GM18519 (cell line): ENCODE measurements at regions not wholly inside any gene's neighbourhood (a gene's known extent, or its start where the extent isn't known, plus 50 kb on each side); places are given as distances from the start of the nearest gene placed in this dataset.

Experiments used
- ATAC-seq: cut with Tn5 transposase; IDR thresholded peaks from one replicate; pipeline ENCODE4 v1.9.1; 2021; ENCODE audit warnings: mild to moderate bottlenecking, moderate library complexity; ENCODE audit not compliant: unreplicated experiment, low FRiP score

DNA sequence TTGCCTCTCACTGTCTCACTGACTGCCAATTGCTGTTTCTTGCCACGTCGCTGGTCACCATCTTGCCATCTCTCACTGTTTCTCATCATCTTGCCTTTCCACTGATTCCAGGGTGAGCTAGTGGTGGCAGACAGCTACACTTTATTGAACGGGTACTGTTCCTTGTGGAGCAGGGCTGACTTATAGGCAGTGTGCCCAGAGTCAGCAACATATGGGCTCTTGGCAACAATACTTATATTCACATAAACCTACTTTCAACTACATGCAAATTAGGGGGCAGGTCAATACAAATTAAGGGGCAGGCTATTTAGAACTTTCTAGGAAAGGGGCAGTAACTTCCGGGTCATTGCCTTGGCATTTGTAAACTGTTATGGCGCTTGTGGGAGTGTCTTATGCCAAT is 186.2 kb upstream of the SYNDIG1 start:
- ATAC-seq, result no peak

DNA sequence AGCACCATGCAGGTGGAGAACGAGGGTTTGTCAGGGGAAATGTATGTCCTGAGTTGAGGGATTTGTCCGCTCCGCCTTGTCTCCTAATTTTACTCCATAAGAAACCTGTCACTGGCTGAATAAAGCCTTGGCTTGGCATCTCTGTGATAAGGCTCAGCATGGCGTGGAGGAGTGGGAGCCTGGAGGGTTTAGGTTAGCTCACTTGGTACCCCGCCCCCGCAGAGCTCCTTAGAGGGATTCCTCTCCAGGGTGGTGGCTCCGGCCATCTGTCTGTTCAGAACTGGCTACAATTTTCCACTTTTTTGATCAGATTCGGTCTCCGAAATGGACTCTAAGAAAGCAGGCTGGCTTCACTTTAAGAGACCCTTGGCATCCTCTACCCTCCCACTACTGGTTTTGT is 192.2 kb upstream of the SYNDIG1 start:
- ATAC-seq, result no peak

GRCh38 chr20:24275946-24276705 is 193.3 kb upstream of the SYNDIG1 start:
- ATAC-seq, result no peak

GRCh38 chr20:24273251-24273650 is 196.2 kb upstream of the SYNDIG1 start:
- ATAC-seq, result no peak

DNA sequence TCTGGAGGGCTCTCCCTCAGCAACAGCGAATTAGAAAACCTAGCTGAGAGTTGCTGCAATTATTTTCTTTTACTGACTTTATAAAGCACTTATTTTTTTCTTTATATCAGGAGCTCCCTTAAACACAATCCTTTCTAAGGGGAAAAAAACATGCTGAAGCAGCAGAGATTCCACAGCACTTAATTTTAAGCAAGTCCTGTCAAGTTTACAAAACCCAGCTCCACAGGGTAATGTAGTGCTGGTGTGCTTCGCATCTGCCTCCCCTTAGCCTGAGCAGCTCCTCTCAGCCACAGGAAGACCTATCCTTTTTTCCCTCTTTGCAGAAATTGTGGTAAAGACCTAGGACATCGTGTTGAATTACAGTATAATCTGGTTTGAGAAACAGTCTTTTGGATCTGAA is 208.1 kb upstream of the SYNDIG1 start:
- no peak for ATAC-seq

DNA sequence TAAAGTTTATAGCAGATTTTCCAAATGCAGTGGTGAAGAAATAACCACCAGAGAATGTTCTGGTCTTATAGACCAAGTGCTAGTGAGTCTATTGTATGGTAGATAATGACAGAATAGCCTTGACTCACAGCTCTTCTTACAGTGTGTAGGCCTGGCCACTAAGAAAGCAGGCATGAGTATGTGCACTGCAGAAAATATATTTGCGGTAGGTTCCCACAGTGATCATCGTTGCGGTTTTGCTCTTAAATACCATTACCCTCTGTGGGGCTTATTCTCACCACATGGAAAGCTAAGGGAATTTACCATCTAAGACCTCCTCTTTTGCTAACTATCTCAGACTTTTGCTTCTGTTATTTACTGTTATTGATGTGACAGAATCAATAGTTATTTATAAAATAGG is 212.3 kb upstream of the SYNDIG1 start:
- no peak for ATAC-seq

DNA sequence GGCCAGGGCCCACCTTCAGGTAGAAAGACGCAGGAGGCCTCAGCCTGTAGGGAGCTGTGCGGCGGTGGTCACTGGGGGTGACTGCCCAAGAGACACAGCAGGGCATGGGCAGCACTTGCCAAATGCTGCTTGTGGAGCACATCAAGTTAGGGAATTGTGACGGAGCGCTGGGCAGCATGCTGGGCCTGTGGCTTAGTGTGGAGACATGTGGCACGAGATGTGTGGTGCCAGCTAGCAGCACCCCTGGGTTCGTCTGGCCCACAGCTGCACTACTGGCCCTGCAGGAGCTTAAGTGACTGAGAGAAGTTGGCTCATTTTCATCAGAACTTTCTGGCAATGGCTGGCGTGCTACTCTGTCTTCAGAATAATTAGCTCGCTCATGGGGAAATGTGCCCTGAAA is 213.1 kb upstream of the SYNDIG1 start:
- no peak for ATAC-seq

GRCh38 chr20:24254480-24254879 is 214.9 kb upstream of the SYNDIG1 start:
- no peak for ATAC-seq

DNA sequence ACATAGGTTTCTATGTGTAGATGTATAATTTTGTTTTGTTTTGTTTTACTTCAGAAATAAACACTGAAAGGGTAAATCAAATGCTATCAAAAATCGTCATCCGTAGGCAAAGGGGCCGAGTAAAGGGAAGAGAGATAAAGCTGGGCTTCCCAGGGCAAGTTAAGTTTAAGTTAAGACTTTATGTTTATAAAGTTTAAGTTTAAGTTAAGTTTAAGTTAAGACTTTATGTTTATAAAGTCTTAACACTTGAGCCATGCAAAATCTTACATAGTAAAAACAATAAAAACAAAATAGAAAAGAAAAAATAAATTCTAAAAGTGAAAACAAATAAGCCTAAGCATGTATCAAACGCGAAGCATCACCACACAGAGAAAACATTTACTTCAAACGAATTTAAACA is 216.1 kb upstream of the SYNDIG1 start:
- ATAC-seq, result no peak

DNA sequence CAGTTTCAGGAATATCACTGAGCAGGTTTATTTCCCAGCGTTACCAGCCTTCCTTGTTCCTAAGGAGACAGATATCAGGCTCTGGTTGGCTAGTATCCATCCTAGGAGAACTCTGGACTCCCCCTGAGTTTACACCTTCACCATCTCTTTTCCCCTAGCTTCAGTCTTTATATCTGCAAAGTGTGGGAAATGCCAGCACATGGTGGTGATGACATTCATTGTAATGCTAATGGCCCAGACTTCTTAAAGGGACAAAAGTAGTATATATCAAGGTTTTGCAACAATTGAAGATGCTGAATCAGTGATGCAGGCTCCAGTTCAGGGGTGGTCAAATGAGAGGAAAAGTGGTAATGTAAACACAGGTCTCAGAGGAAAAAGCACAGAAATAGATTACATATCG is 224.3 kb upstream of the SYNDIG1 start:
- ATAC-seq, result no peak

GRCh38 chr20:24242763-24243162 is 226.7 kb upstream of the SYNDIG1 start:
- no peak for ATAC-seq

- no peak for ATAC-seq
Measured at GRCh38 chr20:24241466-24241865, 228.0 kb upstream of the SYNDIG1 start.

DNA sequence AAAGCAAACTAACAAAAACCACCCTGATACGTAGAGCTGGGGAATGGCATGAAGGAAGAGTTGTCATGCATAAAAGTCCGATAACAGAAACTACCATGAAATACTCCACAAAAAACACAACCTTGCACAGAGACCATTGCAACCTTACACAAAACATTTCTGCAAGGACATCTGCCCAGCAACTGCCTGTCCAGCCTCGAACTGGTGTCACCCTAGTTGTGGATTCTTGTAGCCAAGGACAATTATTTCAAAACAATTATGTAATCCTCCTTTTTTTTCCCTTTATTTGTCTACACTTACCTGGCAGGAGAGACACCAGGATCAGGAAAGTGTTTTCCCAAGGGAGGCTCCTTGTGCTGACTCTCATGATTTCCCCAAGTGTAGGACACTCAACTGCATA is 232.5 kb upstream of the SYNDIG1 start:
- ATAC-seq, result no peak

GRCh38 chr20:24236201-24236600 is 233.2 kb upstream of the SYNDIG1 start:
- ATAC-seq, result no peak

DNA sequence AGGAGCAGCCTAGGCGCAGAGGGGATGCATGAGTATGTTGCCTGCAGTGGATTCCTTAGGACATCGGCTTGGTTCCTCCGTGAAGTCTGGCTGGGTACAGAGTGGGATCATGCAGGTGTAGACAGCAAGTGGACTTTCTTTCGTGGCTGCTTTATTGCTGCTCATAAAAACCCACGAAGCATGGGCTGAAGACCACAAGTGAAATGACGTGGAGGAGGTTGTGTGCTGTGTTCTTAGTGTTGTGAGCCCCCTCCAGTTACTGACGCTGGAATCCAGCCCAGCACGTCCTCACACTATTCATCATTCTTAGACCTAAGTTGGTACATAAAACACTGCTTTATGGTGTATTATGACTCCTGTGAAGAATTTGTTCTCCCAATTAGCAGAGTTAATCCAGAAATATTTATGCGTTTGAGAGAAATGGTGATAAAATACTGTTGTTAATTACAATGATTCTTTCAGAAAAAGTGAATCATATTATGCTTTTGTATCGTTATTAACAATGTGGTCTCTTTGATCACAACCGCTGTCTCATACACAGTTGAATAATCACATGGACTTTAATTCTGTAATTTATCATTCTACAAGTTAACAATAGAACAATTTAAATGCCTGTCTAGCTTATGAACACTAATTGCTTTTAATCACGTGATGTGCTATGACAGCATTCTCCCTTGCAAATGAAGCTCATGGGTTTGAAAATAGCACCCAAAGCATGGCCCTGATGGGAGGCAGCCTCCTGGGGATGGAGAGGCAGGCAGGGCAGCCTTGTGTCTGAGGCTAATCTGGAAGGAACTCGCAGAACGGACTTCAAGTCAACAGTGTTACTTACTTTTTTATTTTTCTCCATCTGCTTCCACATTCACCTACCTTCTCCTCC is 233.9 kb upstream of the SYNDIG1 start:
- no peak for ATAC-seq

DNA sequence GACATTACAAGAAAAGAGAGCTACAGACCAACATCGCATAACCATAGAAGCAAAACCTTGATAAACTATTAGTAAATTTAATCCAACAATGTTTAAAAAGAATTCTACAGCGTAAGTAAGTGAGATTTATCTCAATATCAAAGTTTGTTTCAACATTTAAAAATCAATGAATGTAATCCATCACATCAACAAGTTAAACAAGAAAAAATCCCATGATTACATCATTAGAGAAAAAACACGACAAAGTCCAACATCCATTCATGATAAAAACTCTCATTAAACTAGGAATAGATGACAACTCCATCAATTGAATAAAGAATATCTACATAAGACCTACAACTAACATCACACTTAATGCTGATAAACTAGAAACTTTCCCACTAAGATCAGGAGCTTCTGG is 239.0 kb upstream of the GGTLC1 start:
- no peak for ATAC-seq

DNA sequence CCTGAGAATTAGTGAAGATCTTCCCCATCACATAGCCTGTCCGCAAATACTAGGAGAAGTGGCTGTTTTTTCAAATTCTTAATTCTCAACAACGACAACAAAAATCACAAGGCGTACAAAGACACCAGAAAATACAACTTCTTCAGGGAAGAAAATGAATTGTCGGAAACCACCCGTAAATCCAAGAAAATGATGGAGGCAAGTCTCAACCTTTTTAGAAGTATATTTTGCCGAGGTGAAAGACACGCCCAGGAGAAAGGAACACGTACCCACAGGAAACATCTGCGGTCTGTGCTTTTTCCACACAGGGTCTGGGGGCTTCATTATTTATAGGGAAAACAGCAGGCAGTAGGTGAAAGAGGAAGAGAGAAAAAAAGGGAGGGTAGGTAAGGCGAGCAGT is 223.9 kb upstream of the GGTLC1 start:
- ATAC-seq, result no peak

DNA sequence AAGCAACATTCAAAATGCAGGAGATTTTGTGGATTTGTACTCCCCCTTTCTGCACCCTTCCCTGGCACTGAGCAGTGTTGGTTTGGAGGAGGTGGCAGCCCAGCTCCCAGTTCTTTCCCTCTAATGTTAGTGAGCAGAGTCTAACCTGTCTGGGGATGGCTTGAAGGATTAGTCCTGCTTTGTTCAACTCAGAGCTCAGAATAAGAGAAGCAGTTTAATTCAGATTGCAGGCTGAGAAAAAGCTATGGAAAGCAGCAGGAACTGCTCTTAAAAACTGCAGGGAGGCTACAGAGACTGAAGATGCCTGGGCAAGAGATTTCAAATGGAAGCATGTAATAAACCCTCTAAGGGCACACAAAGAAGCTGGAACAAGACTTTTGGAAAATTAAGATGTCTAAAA is 223.4 kb upstream of the GGTLC1 start:
- ATAC-seq, result no peak

GRCh38 chr20:24210356-24210755 is 221.8 kb upstream of the GGTLC1 start:
- ATAC-seq, result no peak

- no peak for ATAC-seq
Measured at GRCh38 chr20:24208652-24209051, 220.1 kb upstream of the GGTLC1 start.

DNA sequence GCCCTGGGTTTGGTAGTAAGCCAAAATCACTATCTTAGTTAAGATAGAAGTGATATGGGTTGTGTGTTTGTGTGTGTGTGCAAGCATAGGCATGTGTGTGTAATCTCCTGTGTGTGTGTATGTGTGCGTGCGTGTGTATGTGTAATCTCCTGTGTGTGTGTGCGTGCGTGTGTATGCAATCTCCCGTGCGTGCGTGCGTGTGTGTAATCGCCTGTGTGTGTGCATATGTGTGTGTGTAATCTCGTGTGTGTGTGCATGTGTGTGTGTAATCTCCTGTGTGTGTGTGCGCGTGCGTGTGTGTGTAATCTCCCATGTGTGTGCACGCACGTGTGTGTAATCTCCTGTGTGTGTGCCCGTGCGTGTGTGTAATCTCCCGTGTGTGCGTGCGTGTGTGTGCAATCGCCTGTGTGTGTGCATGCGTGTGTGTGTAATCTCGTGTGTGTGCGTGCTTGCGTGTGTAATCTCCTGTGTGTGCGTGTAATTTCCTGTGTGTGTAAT is 219.3 kb upstream of the GGTLC1 start:
- ATAC-seq, result no peak

DNA sequence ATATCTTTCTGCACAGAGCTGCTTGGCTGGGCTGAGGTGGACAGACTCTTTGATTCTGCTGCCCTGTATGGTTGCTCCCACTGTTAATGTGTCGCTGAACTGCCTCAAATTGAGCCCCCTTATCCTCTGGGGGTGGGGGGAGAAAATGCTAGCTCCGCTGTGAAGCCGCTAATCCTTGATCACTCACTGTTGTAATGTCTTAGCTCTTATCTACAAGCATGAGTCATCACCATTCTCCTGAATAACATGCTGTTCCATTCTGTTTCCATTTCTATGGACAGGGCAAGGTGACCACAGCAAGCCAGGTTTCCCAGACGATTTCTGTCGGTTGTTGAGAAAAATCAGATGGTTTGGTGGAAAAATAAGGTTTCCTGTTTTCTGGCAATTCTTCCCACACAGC is 218.4 kb upstream of the GGTLC1 start:
- no peak for ATAC-seq
